GM13977 (cell line): ENCODE measurements at regions not wholly inside any gene's neighbourhood (a gene's known extent, or its start where the extent isn't known, plus 50 kb on each side); places are given as distances from the start of the nearest gene placed in this dataset.

ENCODE experiments used
- DNase-seq: peaks from one replicate; pipeline ENCODE4 v3.0.0; 2012; ENCODE audit warnings: low spot score
- in situ Hi-C: fragments of 300-500 bp; cut with MboI; formaldehyde crosslinking; loops from one replicate; pipeline ENCODE4 v1.12.0; 2022; ENCODE audit warnings: low sequenced_read_pairs, low pct_unique_long_range_greater_than_20kb, mixed read lengths, inconsistent platforms; ENCODE audit not compliant: unreplicated experiment
- TF ChIP-seq, protein P1 (sequence below): IDR thresholded peaks from 2 replicates; pipeline ENCODE4 v1.5.1; 2012; ENCODE audit warnings: mild to moderate bottlenecking, control low read depth; ENCODE audit not compliant: insufficient read depth; ENCODE audit errors: extremely low read depth, missing control alignments

DNA sequence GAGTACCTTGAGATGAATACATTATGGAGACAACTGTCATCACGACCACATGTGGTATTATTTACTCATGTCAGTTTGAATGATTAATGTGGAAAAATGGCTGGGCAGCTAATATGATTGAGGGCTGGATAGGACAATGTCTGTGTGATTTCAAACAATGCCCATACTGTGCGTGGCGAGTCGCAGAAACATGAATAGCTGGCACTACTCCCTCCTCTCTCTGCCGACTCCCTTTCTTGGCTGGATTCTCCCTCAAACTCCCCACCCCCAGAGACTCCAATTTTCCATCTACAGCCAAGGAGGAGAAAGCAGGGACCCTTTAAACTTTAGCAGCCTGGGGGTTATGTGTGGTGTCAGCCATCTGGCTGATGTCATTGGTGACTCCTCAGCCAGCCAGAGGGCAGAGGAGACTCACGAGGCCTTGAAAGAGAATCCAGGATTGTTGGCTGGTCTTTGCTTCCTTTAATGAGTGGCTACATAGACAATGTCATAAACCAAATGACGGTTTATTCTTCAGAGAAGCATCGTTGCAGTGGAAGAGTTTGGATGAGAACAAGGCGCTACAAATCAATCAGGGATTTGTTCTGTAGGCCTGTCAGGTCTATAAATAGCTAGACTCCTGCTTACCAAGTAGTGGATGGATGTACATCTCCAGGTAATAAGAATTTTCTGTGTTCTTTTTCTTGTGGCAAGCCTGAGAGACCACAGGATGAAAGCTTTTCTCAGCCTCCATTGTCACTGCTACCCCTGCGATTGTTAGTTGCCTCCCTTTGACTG, 165.6 kb downstream of the DLEU7 start:
- in situ Hi-C loops = no loop called here

DNA sequence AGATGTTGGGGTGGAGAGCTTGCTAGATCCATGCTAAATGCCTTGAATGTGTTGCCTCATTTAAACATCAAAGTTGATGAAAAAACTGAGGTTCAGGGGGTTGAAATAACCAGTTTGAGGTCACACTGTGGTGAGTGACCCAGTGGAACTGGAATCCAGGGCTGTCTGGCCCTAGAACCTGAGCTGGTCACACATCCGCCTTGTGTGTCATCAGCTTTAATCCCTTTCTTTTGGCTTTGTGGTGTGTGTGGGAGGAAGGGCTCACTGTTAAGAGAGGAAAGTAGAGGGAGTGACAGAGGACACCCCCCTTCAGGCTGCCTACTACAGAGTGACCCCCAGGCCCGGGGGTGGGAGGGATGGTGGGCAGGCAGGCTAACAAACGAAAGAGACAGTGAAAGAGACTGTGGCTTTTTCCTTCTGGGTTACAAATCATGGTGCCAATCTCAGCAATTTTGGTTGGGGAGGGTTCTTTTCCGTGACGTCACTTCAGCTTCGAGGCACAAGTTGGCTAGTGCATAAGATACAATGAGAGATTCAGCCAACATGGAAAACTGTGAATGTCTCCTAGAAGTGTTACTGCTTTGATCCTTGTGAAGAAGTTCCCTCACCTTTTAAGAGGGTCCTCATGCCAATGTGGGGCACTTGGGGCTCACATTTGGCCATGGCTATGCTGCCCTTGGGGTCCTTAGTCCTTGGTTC, 164.9 kb downstream of the DLEU7 start:
- in situ Hi-C loops = no loop called here
- TF ChIP-seq, protein P1, sequence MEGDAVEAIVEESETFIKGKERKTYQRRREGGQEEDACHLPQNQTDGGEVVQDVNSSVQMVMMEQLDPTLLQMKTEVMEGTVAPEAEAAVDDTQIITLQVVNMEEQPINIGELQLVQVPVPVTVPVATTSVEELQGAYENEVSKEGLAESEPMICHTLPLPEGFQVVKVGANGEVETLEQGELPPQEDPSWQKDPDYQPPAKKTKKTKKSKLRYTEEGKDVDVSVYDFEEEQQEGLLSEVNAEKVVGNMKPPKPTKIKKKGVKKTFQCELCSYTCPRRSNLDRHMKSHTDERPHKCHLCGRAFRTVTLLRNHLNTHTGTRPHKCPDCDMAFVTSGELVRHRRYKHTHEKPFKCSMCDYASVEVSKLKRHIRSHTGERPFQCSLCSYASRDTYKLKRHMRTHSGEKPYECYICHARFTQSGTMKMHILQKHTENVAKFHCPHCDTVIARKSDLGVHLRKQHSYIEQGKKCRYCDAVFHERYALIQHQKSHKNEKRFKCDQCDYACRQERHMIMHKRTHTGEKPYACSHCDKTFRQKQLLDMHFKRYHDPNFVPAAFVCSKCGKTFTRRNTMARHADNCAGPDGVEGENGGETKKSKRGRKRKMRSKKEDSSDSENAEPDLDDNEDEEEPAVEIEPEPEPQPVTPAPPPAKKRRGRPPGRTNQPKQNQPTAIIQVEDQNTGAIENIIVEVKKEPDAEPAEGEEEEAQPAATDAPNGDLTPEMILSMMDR = no peak
- DNase-seq = no peak

More for the DNA sequence above, 165.6 kb downstream of the DLEU7 start:
- TF ChIP-seq, protein P1 = no peak
- no peak for DNase-seq

DNA sequence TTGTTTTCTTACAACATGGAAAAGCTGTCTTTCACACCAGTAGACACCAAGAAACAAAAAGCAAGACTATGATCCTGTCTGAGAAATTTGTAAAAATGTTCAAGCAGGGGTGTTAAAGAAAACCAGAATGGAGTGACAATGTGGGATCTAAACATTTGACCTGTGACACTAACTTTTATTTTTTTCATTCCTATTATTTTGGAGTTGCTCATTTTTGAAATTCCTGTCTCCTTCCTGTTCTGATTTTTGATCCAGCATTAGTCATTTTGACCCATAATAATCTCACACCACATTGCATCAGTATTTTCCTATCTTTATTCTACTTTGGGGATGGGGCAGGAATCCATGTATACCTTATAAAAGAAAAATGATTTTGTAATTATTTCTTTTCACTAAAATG, 164.2 kb downstream of the DLEU7 start:
- in situ Hi-C loops = no loop called here
- DNase-seq = no peak
- TF ChIP-seq, protein P1 = no peak

DNA sequence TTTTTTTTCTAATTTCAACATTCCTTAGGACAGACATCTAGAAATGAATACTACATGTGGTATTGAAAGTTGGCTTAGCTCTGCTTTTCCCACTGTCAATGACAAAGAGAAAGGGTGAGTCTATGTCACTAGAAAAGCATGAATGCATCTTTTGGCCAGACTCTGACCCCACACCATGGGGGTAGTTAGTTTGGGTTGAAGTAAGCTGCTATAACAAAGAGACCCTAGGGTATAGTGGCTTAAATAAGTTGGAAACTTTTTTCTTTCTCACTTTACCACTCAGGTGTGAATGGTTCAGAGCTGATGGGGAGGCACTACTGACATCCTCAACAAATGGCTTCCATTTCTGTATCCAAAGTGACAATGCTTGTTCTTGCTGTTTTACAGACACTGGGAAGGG, 161.5 kb downstream of the DLEU7 start:
- TF ChIP-seq, protein P1 = no peak
- in situ Hi-C loops = no loop called here
- DNase-seq = no peak

DNA sequence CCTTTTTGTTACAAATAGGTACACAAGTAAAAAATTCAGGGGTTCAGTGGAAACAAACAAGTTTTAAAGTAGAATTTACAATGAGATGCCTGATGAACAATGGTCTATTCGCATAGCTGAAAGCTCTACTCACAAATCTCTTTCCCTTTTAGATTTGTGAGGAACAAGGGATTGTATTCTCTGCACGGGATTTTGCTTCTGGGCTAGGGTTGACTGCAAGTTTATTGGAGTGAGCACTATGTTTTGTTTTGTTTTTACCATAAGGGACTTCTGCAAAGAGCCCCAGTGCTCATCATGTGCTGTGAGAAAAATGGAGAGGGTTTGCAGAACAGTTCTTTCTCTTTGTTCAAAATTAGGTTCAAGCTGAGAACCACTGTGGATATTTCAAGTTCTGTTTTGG, 160.5 kb downstream of the DLEU7 start:
- TF ChIP-seq, protein P1 = no peak
- in situ Hi-C loops = no loop called here
- no peak for DNase-seq

DNA sequence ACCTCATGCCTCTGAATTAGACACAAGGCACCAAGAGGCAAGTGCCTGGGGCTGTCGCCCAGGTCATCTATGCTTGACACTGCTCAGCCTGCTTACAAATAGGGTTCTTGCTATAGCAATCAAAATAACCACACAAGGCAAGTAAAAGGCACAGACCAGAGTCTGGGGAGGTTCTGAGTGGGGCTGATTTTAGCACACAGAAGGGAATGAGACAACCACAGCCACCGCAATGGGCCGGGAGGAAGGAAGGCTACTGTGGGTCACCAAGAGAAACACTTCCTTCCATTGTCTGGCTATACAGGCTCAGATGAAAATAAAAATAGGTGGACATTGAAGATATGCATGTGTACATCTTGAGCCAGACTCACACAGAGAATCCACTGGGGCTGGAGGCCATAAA, 159.1 kb downstream of the DLEU7 start:
- in situ Hi-C loops = no loop called here
- TF ChIP-seq, protein P1 = no peak

More for the DNA sequence above, 159.1 kb downstream of the DLEU7 start:
- DNase-seq = no peak
